Activated CD4-positive, alpha-beta T cell treated with anti-CD3 and anti-CD28 coated beads, Interleukin-10, Interleukin-2, amounts not matched to agents 100 ng/mL and 50 ng/mL, durations not matched to agents 16 hours and 8 hours (primary cell): ENCODE measurements at regions not wholly inside any gene's neighbourhood (a gene's known extent, or its start where the extent isn't known, plus 50 kb on each side); places are given as distances from the start of the nearest gene placed in this dataset.
"Not testable (repeated sequence)": the region's sequence is repeated elsewhere in the genome, so short reads cannot be mapped to it uniquely, and the experiment has no call there.

ENCODE experiments used
- DNase-seq: peaks from one replicate; pipeline ENCODE4 v3.0.0-alpha.2; 2020

DNA sequence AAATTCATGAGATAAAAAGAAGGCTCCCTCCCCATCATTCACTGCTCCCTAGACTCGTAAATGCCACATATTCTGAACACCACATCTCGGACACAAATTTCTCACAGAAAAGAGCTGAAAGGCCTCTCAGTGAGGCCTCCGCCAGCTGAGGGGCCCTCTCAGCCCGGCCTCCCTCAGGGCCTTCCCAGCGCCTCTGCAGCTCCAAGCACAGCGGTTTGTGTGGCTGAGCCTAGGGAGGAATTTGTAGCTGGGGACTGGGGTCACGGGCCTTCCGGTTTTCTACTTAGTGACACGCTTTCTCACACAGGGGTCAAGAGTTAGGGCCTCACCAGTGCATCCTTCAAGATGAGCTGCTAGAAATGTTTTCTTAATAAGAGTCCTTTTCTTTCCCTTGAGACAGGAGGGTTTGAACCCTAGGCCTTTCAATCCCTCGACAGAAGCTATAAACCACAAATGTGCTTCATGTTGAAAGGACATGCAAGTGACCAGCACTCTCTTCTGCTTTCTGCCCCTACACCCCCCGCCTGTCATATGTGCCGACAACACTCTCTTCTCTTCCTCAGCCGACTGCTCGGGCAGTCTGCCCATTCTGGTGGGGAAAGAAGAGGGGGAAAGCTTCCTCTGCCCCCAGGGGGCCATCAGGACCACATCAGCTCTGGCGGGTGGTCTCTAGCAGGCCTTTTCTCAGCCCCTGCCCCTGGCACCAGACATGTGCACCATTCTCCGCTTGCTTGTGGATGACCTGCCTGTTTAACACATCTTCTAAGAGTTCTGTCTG lies 104.9 kb downstream of the CHIC2 start:
- DNase-seq, result no peak

DNA sequence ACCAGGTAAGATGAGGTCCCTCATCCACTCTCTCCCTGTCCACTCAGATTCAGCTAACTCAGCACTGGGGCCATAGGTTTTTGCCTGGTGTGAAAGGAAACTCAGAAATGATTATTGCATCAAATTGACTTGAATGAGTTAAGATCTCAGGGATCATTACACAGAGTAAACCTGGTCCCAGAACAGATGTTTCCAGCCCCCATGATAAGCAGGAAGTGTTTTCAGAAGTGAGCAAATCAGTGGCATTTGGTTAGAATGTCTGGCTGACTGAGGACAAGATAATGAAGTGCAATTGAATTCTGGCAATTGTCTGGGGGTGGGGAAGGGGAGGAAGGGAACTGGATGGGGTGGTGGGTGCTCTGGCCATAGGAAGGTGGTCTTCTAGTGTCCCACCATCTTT lies 108.0 kb downstream of the CHIC2 start:
- no peak for DNase-seq

DNA sequence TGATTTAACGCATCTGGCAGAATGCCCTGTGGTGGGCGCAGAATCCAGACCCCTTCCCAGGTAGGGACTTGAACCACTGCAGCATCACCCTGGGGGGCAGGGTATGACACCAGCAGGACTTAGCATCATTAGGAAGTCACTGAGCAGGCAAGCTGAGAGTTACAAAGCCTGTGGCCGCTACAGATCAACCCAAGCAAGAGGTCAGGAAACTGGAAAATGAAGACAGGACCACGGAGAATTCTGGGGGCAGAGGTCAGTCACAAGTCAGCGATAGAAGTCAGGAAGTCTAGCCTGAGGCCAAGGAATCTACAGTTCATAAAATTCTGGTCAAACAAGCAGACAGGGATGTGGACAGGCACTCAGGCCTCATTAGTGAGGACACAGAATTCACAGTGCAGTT lies 108.4 kb downstream of the CHIC2 start:
- DNase-seq, result no peak

DNA sequence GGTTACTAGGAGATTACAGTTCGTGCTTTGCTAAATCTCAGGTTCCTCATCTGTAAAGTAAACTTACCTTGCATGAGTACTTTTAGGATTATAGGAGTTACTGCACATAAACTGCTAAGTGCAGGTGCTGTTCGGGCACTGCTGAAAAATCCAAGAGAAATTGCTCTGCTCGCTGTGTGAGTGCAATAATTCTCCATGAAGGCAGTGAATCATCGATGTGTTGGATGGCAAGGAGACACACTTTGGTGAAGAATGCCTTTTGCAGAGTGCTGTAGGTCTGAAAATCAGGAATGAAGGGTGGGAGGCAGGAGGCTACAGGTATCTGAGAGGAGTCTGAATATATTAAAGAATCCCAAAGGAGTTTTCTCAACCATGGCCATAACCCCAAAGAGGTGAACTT lies 113.0 kb downstream of the CHIC2 start:
- no peak for DNase-seq

DNA sequence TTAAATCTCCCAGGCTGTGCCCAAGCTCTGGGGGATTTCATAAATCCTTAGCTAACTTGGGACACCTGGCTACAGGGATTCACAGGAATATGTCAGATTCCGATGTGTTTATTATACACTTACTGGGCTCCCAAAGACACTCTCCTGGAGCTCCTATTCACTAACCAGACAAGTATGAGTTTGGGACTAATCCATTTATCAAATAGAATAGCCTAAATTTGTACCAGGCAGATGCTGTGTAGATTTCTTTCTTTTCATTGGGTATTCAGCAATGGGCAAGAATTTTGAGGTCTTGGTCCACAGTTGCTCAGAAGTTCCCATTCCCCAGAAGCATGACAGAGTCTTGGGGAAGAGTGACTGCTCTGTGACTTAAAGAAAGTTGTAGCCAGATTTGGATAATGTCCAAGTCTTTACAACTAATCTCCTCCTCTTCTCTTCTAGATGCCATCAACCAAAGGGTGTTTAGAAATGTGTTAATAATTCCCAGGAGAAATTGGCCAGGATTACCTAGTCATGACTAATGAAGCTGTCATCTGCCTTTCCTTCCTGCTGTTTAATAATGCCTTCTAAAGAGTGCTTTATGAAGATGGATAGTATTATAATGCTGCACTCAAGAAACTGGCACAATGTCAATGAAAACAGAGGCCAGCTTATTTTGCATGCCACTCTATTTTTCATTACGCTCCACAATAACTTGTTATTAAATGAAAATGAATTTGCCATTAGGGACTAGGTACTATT lies 120.9 kb downstream of the CHIC2 start:
- DNase-seq, result no peak

DNA sequence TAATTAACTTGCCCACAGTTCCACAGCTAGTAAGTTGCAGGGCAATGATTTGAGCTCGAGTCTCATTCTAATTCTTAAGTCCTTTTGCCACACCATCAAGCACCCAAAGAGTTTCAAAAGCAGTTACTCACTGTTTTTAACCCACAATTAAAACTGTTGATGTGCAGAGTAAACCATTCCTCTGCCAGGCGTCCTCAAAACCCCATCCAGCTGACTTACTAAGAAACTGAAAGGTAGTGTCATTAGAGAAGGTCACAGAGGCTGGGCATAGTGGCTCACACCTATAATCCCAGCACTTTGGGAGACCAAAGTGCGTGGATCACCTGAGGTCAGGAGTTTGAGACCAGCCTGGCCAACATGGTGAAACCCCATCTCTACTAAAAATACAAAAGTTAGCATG lies 121.7 kb downstream of the CHIC2 start:
- no peak for DNase-seq

DNA sequence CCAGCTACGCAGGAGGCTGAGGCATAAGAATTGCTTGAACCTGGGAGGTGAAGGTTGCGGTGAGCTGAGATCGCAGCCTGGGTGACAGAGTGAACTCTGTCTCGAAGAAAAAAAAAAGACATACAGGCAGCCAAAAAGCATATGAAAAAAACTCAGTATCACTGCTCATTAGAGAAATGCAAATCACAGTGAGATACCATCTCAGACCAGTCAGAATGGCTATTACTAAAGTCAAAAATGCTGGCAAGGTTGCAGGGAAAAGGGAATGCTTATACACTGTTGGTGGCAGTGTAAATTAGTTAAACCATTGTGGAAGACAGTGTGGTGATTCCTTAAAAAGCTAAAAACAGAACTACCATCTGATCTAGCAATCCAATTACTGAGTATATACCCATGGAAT lies 123.1 kb downstream of the CHIC2 start:
- DNase-seq, result no peak

DNA sequence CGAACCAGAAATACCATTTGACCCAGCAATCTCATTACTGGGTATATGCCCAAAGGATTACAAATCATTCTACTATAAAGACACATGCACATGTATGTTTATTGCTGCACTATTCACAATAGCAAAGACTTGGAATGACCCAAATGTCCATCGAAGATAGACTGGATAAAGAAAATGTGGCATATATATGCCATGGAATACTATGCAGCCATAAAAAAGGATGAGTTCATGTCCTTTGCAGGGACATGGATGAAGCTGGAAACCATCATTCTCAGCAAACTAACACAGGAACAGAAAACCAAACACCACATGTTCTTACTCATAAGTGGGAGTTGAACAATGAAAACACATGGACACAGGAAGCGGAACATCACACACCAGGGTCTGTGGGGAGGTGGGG lies 124.5 kb downstream of the CHIC2 start:
- not testable (repeated sequence) for DNase-seq

DNA sequence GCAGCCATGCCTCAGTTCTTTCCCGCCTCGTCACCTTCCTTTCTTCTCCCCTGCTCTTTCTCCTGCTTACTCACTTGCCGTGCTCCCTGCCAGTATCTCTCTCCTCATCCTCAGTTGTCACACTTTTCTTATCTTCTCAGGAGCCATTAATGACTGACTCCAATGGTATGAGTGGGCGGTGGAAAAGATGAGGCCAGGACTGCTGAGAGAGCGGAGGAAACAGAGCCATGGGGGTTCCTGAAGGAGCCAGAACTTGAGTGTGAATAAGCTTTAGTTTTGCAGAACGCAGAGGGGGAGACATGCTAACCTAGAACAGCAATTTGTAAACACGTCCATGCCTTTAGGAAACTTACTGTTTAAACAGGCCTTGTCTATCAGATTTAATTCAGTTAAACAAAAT lies 126.5 kb downstream of the CHIC2 start:
- DNase-seq, result no peak

DNA sequence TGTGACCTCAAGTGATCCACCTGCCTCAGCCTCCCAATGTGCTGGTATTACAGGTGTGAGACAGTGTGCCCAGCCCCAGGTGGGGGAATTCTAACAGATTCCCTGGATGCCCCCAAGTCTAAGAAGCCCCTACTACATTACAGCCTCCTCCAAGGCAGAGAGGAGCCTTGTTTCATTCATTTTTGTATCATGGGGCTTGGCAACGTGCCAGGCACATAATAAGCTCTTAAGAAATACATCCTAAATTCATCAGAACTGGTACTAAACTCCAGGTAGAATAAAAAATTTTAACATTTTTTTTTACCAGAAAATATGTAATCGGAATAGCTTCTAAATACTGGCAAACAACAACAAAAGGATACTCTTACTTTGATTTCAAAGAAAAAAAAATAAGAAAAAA lies 127.1 kb downstream of the CHIC2 start:
- no peak for DNase-seq

DNA sequence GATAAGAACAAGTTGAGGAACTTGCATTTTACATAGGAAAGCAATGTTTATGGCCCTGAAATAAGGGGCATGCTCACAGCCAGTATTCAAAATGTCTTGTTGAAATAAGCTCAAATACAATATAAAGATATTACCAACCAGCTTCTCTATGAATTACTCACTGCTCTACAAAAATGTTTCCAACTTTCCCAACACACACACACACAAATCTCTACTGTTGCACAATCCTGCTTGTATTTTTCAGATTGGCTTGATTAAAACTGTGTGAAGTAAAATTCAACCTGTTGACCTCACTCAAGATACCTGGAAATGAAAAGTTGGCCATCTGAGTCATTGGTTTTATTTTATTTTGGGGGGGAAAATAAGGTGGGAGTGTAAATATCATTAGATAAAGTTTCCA lies 128.6 kb downstream of the CHIC2 start:
- no peak for DNase-seq

DNA sequence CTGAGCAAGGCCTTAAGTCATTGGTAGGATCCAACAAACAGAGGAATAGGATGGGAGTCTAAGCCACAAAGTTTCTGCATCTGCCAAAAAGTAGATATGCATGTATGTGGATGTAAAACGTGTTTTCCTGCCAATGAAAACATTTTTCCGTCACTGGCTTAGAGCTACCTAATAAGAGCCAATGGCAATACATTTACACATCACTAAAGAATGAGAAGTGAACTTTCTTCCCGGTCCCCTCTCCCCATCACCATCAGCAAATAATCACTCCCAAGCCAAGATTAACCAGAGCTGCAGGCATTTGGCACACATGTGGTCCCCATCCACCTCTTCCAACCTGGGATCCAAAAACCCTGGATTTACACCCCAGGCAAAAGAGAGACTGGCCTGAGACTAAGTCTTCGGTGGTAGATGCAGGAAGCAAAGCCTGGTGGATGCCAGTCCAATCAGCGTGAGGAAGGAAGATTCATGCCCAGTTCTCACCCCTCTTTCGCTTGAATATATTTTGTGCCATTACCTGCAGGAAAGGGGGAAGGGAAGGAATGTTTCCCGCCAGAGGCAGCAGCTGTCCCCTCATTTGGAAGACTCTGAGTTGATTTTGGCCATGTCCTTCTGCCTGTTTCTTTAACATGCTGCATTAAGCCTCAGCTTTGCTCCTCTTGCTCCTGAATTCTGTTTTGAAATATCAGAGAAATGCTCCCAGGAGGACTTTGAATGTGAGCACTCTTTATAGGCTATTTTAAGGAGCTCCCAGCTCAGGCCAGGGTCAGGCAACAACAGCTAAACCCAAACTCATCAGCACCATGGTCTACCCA lies 131.4 kb downstream of the CHIC2 start:
- DNase-seq, result no peak

DNA sequence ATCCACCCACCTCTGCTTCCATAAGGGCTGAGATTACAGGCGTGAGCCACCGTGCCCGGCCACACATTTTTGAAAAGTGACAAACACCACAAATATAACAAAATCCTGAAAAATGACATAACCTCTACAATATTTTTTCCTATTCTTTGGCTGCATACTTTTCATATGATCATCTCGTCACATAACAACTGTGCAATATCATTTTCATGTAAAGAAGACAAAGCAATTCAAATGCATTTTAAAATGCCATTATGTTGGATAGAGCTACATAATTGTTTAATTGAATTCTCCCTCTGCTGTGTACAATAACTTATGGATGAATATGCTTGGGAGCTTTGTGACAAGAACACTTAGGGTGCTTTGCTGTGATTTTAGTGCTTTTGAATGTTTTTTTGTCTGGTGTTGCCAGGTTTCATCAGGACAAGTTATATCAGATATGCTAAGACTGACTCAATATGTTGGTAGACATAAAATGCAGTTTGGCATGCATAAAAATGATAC lies 132.9 kb downstream of the CHIC2 start:
- DNase-seq, result no peak

DNA sequence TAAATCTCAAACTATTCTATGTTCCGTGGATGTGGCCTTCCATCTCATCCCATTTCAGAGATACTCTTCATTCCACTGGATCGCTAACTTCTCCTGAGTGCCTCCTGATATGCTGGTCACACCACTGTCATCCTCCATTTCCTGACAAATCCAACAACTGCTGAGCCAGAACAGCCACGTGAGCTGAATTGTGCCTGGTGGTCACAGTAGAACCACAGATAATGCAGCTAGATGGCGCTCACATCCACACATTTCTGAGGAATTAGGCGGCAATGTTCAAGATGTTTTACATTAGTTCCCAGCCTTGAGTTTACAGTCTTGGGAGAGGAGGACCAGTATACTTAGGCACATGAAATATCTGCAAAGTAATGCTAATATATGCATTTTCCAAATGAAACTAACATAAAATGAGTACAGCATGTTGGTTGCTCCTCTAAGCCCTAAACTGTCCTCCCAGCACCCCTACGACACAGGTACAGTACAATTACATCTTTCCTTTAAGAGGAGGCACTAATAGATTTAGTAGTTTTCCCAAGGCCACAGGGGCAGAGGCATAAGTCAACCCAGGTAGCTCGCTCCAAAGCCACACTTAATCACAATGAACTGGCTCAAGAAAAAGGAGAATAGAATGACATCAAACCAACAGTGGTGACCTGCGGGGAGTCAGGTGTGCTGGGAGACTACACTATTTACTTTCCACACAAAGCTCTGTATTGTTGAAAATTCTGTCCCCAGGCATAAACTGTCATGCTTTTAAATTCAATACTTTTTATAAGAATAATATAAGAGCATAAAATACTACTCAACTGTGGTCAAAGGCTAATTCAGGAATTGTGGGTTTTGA lies 134.2 kb downstream of the CHIC2 start:
- peak; percentile 60 for DNase-seq

DNA sequence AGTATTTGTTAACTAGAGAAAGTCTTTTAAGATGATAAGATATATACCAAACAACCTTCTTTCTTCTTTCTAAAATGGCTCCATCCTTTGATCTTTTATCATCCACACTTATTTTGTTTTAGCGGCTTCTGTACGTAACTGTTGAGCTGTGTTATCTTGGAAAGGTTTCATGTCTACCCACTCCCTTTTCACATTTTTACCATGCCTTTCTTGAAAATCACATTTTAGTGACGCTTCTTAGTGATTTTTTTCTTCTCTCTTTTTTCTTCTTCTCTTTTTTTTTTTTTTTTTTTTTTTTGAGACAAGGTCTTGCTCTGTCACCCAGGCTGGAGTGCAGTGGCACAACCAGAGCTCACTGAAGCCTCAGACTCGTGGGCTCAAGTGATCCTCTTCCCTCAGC lies 135.1 kb downstream of the CHIC2 start:
- DNase-seq, result no peak

DNA sequence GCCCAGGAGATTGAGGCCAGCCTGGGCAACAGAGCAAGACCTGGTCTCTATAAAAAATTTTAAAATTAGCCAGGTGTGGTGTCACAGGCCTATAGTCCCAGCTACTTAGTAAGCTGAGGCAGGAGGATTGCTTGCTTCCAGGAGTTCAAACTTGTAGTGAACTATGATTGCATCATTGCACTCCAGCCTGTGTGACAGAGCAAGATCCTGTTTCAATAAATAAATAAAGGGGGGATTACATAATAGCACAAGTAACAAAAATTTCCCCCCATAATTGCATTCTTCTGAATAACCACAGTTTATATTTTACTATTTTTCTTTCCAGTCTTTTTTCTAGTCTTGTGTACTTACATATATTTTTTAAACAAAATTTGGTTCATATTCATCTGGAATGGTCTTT lies 135.6 kb downstream of the CHIC2 start:
- no peak for DNase-seq

DNA sequence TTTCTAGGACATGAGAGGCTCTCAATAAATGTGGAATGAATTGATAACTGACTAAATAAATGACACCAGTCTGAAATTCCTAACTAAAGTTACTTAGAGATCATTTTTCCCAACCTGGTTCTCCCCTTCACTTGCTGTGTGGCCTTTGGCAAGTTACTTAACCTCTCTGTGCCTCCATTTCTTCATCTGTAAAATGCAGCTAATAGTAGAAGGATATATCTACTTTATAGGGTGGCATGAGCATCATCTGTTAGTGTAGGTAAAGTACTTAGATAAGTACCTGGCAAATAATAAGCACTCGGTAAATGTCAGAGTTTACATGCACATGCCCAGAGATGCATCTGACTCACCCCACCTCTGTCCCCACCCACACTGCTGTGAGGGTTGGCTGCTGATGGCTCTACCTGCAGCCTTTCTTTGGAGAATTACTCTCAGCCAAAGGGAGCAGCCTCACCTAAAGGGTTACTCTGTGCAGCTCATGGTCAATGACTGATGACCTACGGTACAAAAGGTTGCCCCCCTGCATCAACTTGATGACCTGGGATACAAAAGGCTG lies 139.3 kb downstream of the CHIC2 start:
- no peak for DNase-seq

DNA sequence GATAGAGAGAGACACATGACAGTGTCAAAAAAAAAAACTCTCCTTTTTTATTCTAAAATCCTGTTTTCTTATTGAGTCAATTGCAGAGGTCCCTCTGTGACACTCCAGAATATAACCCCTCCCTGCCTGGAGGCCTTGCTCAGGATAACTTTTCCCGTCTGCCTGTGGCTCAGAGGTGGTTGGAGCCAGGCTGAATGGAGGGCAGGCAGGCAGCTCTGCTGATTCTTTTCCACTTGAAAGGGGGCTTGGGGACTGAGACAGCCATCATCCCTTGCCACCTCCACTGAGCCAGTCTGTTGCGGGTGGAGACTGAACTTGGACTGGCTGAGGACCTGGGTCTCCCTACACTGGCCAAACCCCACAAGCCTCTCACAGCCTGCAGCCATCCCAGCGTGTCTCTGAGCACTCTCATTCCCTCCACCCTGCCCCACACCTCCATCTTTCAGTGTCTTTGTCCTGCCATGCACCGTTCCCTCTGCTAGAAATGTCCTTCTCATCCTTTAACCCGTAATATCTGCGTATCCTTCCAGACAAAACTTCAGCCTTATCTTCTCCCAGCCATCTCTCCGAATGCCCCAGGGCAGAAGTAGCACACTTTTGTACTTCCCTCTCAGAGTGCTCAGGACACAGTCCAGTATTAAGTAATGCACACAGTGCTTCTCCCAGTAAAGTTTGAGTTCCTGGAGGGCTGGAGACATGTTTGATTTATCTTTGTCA lies 139.9 kb downstream of the CHIC2 start:
- no peak for DNase-seq

DNA sequence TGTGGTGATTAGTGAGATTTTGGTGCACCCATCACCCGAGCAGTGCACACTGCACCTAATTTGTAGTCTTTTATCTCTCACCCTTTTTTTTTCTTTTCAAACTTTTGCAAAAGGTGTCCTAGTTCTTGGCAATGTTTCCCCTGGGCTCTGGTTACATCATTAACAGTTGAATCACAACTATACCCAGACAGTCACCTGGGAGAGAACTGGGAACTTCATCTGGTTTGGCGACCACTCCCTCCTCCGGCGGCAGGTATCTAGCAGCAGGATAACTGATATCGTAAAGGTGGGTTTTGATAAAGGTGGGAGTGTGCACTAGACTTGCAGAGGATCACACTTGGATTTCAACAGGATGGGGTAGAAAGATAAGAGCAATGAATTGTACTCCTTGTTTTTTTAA lies 140.5 kb downstream of the CHIC2 start:
- no peak for DNase-seq

DNA sequence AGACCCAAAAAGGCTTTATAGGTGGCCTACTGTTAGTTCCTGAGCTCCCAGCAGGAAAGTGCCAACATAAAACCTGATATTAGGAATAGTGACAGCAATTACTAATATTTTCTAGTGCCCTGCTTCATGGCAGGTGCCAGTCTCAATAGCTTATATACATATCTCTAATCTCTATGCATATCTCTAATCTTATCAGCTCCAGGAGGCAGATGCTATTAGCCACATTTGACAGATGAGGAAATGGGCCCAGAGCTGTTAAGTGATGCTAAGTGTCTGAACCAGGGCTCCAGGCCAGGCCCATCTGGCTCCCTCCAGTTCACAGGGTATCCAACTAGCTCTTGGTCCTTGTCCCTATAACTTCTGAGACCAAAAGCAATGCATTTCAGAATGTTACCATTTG lies 142.5 kb downstream of the CHIC2 start:
- no peak for DNase-seq

DNA sequence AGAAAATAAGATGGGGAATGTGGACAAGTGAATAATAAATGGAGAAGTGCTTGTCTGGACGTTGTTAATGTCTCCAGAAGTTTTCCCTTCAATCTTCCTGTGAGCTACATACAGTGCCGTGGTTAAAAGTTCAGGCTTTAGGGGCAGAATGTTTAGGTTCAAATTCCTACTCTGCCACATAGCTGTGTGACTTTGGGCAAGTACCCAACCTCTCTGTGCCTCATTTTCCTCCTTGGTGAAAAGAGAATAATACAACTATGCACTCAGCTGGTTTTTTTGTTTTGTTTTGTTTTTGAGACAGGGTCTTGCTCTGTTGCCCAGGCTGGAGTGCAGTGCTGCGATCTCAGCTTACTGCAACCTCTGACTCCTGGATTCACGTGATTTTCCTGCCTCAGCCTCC lies 143.5 kb downstream of the CHIC2 start:
- DNase-seq, result no peak

DNA sequence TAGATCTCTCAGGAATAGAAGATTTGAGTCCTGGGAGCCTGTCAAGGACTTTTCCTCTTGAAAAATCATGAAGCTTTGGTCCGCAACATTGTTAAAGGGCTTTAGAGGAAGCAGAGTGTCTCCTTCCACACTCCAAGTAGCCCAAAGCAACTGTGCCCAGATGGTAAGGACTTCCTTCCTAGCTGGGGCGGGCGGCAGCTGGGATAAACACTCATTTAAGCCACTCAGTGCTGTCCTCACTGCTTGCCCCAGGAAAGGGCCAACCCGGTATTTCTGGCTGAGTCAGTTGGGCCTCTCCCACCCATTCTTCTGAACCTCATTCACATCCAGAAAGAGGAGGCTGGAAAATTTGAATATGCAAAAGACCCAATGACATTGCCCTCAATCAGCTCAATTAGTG lies 144.3 kb downstream of the CHIC2 start:
- DNase-seq, result no peak
